Left renal pelvis (tissue), 4 donors: ENCODE measurements at regions not wholly inside any gene's neighbourhood (a gene's known extent, or its start where the extent isn't known, plus 50 kb on each side); places are given as distances from the start of the nearest gene placed in this dataset.
A peak's percentile ranks its signal among the peaks of the same experiment; 100 is the strongest.

ENCODE experiments used
- DNase-seq, 4 donors: peaks; one replicate each; pipeline ENCODE4 v3.0.0-alpha.2; 2013; ENCODE audit warnings: low read depth in 4 of 4, low spot score in 3 of 4

GRCh38 chr5:74332682-74333081 is 307.8 kb downstream of the ENC1 start:
- DNase-seq: no peak

- no peak for DNase-seq
These were observed 308.5 kb downstream of the ENC1 start for GRCh38 chr5:74332006-74332405.

GRCh38 chr5:74328221-74328630 is 312.3 kb downstream of the ENC1 start:
- DNase-seq: no peak

- no peak for DNase-seq
These were observed 313.2 kb downstream of the ENC1 start for GRCh38 chr5:74327339-74327685.

- no peak for DNase-seq
These were observed 313.8 kb downstream of the ENC1 start for GRCh38 chr5:74326571-74327338.

GRCh38 chr5:74325866-74326265 is 314.7 kb downstream of the ENC1 start:
- no peak for DNase-seq

- DNase-seq: no peak
These were observed 316.0 kb downstream of the ENC1 start for GRCh38 chr5:74324556-74324955.

- DNase-seq: no peak
These were observed 317.6 kb downstream of the ENC1 start for GRCh38 chr5:74322944-74323343.

- DNase-seq: no peak
These were observed 318.3 kb downstream of the ENC1 start for GRCh38 chr5:74322191-74322590.

GRCh38 chr5:74321326-74321725 is 319.2 kb downstream of the ENC1 start:
- DNase-seq: no peak

- no peak for DNase-seq
These were observed 320.0 kb downstream of the ENC1 start for GRCh38 chr5:74320526-74320925.

GRCh38 chr5:74319076-74319475 is 321.5 kb downstream of the ENC1 start:
- DNase-seq: no peak

- peak in 1 of 4 donors; percentile 29 for DNase-seq
These were observed 324.4 kb downstream of the ENC1 start for GRCh38 chr5:74316064-74316603.

- no peak for DNase-seq
These were observed 325.6 kb downstream of the ENC1 start for GRCh38 chr5:74314906-74315305.

GRCh38 chr5:74313896-74314295 is 326.6 kb downstream of the ENC1 start:
- no peak for DNase-seq

- no peak for DNase-seq
These were observed 327.8 kb downstream of the ENC1 start for GRCh38 chr5:74312746-74313145.

- no peak for DNase-seq
These were observed 328.6 kb downstream of the ENC1 start for GRCh38 chr5:74311961-74312360.

GRCh38 chr5:74310997-74311930 is 329.3 kb downstream of the ENC1 start:
- no peak for DNase-seq

GRCh38 chr5:74310386-74310785 is 330.1 kb downstream of the ENC1 start:
- DNase-seq: no peak

- DNase-seq: no peak
These were observed 331.5 kb downstream of the ENC1 start for GRCh38 chr5:74309050-74309449.

GRCh38 chr5:74306845-74307244 is 333.7 kb downstream of the ENC1 start:
- DNase-seq: no peak

GRCh38 chr5:74304536-74304935 is 336.0 kb downstream of the ENC1 start:
- no peak for DNase-seq
